Thoracic aorta (tissue), 2 donors: ENCODE measurements at regions not wholly inside any gene's neighbourhood (a gene's known extent, or its start where the extent isn't known, plus 50 kb on each side); places are given as distances from the start of the nearest gene placed in this dataset.
"Not testable (repeated sequence)": the region's sequence is repeated elsewhere in the genome, so short reads cannot be mapped to it uniquely, and the experiment has no call there.

Experiments
- ATAC-seq: fragments of 150-250 bp; one replicate; pipeline ENCODE4 v1.8.0; 2017; ENCODE audit warnings: low read depth; ENCODE audit not compliant: insufficient number of reproducible peaks, low FRiP score
- DNase-seq: peaks from one replicate; pipeline ENCODE4 v3.0.0-alpha.2; 2020; ENCODE audit warnings: low spot score
- H3K27ac ChIP-seq, 2 donors: fragments of 200-600 bp; sonication (generic); 1 replicate in 1 of 2; 2 replicates in 1 of 2; pipeline ENCODE4 v1.5.1; 2016; ENCODE audit warnings: mild to moderate bottlenecking in 2 of 2, moderate library complexity in 2 of 2
- H3K27me3 ChIP-seq: fragments of 200-600 bp; sonication (generic); replicated peaks from 2 replicates; pipeline ENCODE4 v1.6.0; 2016; ENCODE audit warnings: mild to moderate bottlenecking; ENCODE audit not compliant: insufficient read depth
- H3K36me3 ChIP-seq: fragments of 200-600 bp; sonication (generic); one replicate; pipeline ENCODE4 v1.5.1; 2016
- H3K4me1 ChIP-seq, 2 donors: fragments of 200-600 bp; sonication (generic); 1 replicate in 1 of 2; 2 replicates in 1 of 2; pipeline versions ENCODE4 v1.5.1 to v1.6.0; 2016; ENCODE audit warnings: low read depth in 2 of 2, mild to moderate bottlenecking in 1 of 2; ENCODE audit not compliant: control insufficient read depth in 1 of 2
- H3K4me3 ChIP-seq: fragments of 200-600 bp; sonication (generic); 2 replicates; pipeline ENCODE4 v1.5.1; 2016; ENCODE audit warnings: mild to moderate bottlenecking
- H3K9me3 ChIP-seq: fragments of 200-600 bp; sonication (generic); 2 replicates; pipeline ENCODE4 v1.5.1; 2016
- CTCF ChIP-seq: fragments of 200-600 bp; sonication (generic); IDR thresholded peaks from one replicate; pipeline ENCODE4 v1.5.1; 2019; ENCODE audit warnings: antibody characterized with exemption

- Histone ChIP-seq H3K36me3 (no peaks in the 10 kb centered on the region), H3K4me1 (peaks cover 4 to 22% of the 10 kb centered on the region in 2 donors), H3K27ac (peak overlapping the region in 1 of 2 donors; percentile 3), H3K9me3 (no peaks in the 10 kb centered on the region), H3K27me3 (no peaks in the 10 kb centered on the region), H3K4me3 (peak overlapping the region; percentile 10)
- no peak for DNase-seq
- ATAC-seq: no peak
- TF ChIP-seq CTCF: no peak
These were observed 194.0 kb downstream of the COX18 start for GRCh38 chr4:72875545-72875944.

- H3K27ac ChIP-seq: no peak overlapping the region
- H3K36me3 ChIP-seq: no peaks in the 10 kb centered on the region
- no peak for TF ChIP-seq CTCF
- peaks cover 4 to 22% of the 10 kb centered on the region in 2 donors for H3K4me1 ChIP-seq
- H3K27me3 ChIP-seq: no peaks in the 10 kb centered on the region
- ATAC-seq: no peak
- no peak for DNase-seq
- H3K4me3 ChIP-seq: peak overlapping the region; percentile 10
- no peaks in the 10 kb centered on the region for H3K9me3 ChIP-seq
These were observed 194.4 kb downstream of the COX18 start for GRCh38 chr4:72875138-72875537.

GRCh38 chr4:72864898-72865297 is 204.6 kb downstream of the COX18 start:
- Histone ChIP-seq H3K27me3 (no peaks in the 10 kb centered on the region), H3K9me3 (peaks cover 6% of the 10 kb centered on the region), H3K27ac (no peak overlapping the region), H3K4me1 (no peaks in the 10 kb centered on the region), H3K4me3 (no peak overlapping the region), H3K36me3 (no peaks in the 10 kb centered on the region)
- DNase-seq: no peak
- no peak for TF ChIP-seq CTCF
- ATAC-seq: no peak

GRCh38 chr4:72864277-72864676 is 205.2 kb downstream of the COX18 start:
- ATAC-seq, DNase-seq, H3K27me3 ChIP-seq, H3K27ac ChIP-seq, H3K36me3 ChIP-seq, H3K4me3 ChIP-seq, H3K4me1 ChIP-seq, H3K9me3 ChIP-seq: not testable (repeated sequence)

GRCh38 chr4:72860766-72861165 is 208.8 kb downstream of the COX18 start:
- H3K27ac ChIP-seq: no peak overlapping the region
- H3K27me3 ChIP-seq: no peaks in the 10 kb centered on the region
- H3K4me3 ChIP-seq: no peak overlapping the region
- H3K9me3 ChIP-seq: no peaks in the 10 kb centered on the region
- TF ChIP-seq CTCF: no peak
- no peaks in the 10 kb centered on the region for H3K36me3 ChIP-seq
- DNase-seq (no peak), ATAC-seq (no peak)
- H3K4me1 ChIP-seq: no peaks in the 10 kb centered on the region

GRCh38 chr4:72858328-72858727 is 211.2 kb downstream of the COX18 start:
- H3K4me3 ChIP-seq: no peak overlapping the region
- no peak overlapping the region for H3K27ac ChIP-seq
- H3K27me3 ChIP-seq: no peaks in the 10 kb centered on the region
- H3K4me1 ChIP-seq: no peaks in the 10 kb centered on the region
- H3K9me3 ChIP-seq: no peaks in the 10 kb centered on the region
- no peaks in the 10 kb centered on the region for H3K36me3 ChIP-seq
- ATAC-seq (no peak), DNase-seq (no peak)
- TF ChIP-seq CTCF: no peak
